Heart right ventricle (tissue), 16 donors: ENCODE measurements at regions not wholly inside any gene's neighbourhood (a gene's known extent, or its start where the extent isn't known, plus 50 kb on each side); places are given as distances from the start of the nearest gene placed in this dataset.

Experiments used
- ATAC-seq, 8 donors: fragments of 200-7000 bp; cut with Tn5 transposase; one replicate each; pipeline ENCODE4 v1.9.1; 2020; ENCODE audit warnings: mild to moderate bottlenecking in 8 of 8, moderate library complexity in 8 of 8, moderate number of reproducible peaks in 1 of 8
- DNase-seq, 2 donors: peaks; one replicate each; pipeline ENCODE4 v3.0.0-alpha.2; 2020
- H3K27ac ChIP-seq, 10 donors: fragments of 200-600 bp; sonication (generic) in 2 of 10; one replicate each; pipeline versions ENCODE4 v1.5.0 to v1.8.0; 2020 to 2022; ENCODE audit warnings: mild to moderate bottlenecking in 3 of 10
- H3K27me3 ChIP-seq, 7 donors: fragments of 200-600 bp; one replicate each; pipeline ENCODE4 v1.8.0; 2021 to 2022; ENCODE audit warnings: mild to moderate bottlenecking in 2 of 7
- H3K36me3 ChIP-seq, 9 donors: fragments of 200-600 bp; sonication (generic) in 1 of 9; one replicate each; pipeline versions ENCODE4 v1.5.0 to v1.8.0; 2020 to 2022; ENCODE audit warnings: mild to moderate bottlenecking in 2 of 9
- H3K4me1 ChIP-seq, 9 donors: fragments of 200-600 bp; sonication (generic) in 1 of 9; one replicate each; pipeline versions ENCODE4 v1.5.0 to v1.8.0; 2020 to 2022; ENCODE audit warnings: mild to moderate bottlenecking in 4 of 9
- H3K4me3 ChIP-seq, 10 donors: fragments of 200-600 bp; sonication (generic) in 2 of 10; one replicate each; pipeline versions ENCODE4 v1.5.0 to v1.8.0; 2020 to 2022; ENCODE audit warnings: mild to moderate bottlenecking in 7 of 10, moderate library complexity in 2 of 10
- H3K9me3 ChIP-seq, 11 donors: fragments of 200-600 bp in 10 of 11; sonication (generic) in 2 of 11; one replicate each; pipeline versions ENCODE4 v1.5.0 to v1.8.0; 2013 to 2022; ENCODE audit warnings: mild to moderate bottlenecking in 2 of 11, control low read depth in 1 of 11, moderate library complexity in 1 of 11
- CTCF ChIP-seq, 9 donors: fragments of 200-600 bp; sonication (generic) in 2 of 9; IDR thresholded peaks; one replicate each; pipeline versions ENCODE4 v1.5.0 to v1.8.0; 2021 to 2022; ENCODE audit warnings: antibody characterized with exemption in 9 of 9, mild to moderate bottlenecking in 5 of 9, moderate library complexity in 1 of 9
- WGBS, 2 donors: extraction: QIAGEN DNeasy Blood & Tissue Kit; methylation state at CpG; one replicate each; pipeline ENCODE4 v1.1.7; 2013; ENCODE audit warnings: inconsistent platforms in 1 of 2; 5-methylcytosine and 5-hydroxymethylcytosine counted together
- intact Hi-C, 10 donors: fragments of 100-400 bp; cut with DNase I; formaldehyde crosslinking; loops; one replicate each; pipeline versions ENCODE4 v1.11.1 to v1.14.2; 2022
- donor health status: Arrhythmogenic right ventricular cardiomyopathy.
- donor health status: ischemic (EF 13 %, LVEDD 7.1; RV severe dilation, severe dysfunction).
- donor health status: healthy with polysubstance abuse.
- donor health status: DM: no; HTN: yes; CAD: no.
- donor health status: DM: no; HTN: no; CAD: no.
- donor health status: ischemic (EF 25% LVEDD 6.9; RV normal size, moderate dysfunction).
- donor health status: ischemic (EF 25% LVEDD 5.7; RV mildly dilated, moderate dysfunction).
- donor health status: healthy.
- donor health status: DM: yes; HTN: yes; CAD: no.
- donor health status: Ischemic cardiomyopathy.
- donor health status: ischemic (EF 35%, LVEDD 5.7; RV mildly dilated, moderate dysfunction).
- donor health status: nonischemic (EF 11% LVEDD 7.7; RV severe dilation, severe dysfunction).
- donor health status: DM: yes; HTN: yes; CAD: no.
- donor health status: PGD.
- donor health status: ischemic (EF 29% LVEDD 5.4; RV normal size, mild dysfunction).
- donor health status: nonischemic (EF 23%, LVEDD 6.1; RV moderate dilation, normal function).

- H3K4me3 ChIP-seq, result no peak overlapping the region
- no peaks in the 10 kb centered on the region for H3K4me1 ChIP-seq
- no peaks in the 10 kb centered on the region for H3K9me3 ChIP-seq
- H3K27ac ChIP-seq, result no peak overlapping the region
- 67 to 68% methylated on average over 3 of the region's 3 CpGs for WGBS, 2 donors
- no peak for TF ChIP-seq CTCF (IDR thresholded peaks at IDR 0.05)
- no peaks in the 10 kb centered on the region for H3K27me3 ChIP-seq
- intact Hi-C loops, result no loop called here
- ATAC-seq, result no peak
- no peaks in the 10 kb centered on the region for H3K36me3 ChIP-seq
- no peak for DNase-seq
Observed at GRCh38 chr18:40046596-40046995, 1908.4 kb upstream of the PIK3C3 start.

- no peak overlapping the region for H3K27ac ChIP-seq
- TF ChIP-seq CTCF (IDR thresholded peaks at IDR 0.05), result no peak
- DNase-seq, result no peak
- no peak overlapping the region for H3K4me3 ChIP-seq
- no peaks in the 10 kb centered on the region for H3K36me3 ChIP-seq
- intact Hi-C loops, result no loop called here
- H3K9me3 ChIP-seq, result no peaks in the 10 kb centered on the region
- no peaks in the 10 kb centered on the region for H3K4me1 ChIP-seq
- ATAC-seq, result no peak
- 55 to 58% methylated on average over 8 of the region's 8 CpGs for WGBS, 2 donors
- H3K27me3 ChIP-seq, result no peaks in the 10 kb centered on the region
Observed at GRCh38 chr18:40041951-40042350, 1913.1 kb upstream of the PIK3C3 start.

- H3K9me3 ChIP-seq, result no peaks in the 10 kb centered on the region
- intact Hi-C loops, result no loop called here
- H3K4me3 ChIP-seq, result no peak overlapping the region
- H3K27me3 ChIP-seq, result no peaks in the 10 kb centered on the region
- DNase-seq (no peak), ATAC-seq (no peak)
- TF ChIP-seq CTCF (IDR thresholded peaks at IDR 0.05), result no peak
- H3K27ac ChIP-seq, result no peak overlapping the region
- no peaks in the 10 kb centered on the region for H3K36me3 ChIP-seq
- H3K4me1 ChIP-seq, result no peaks in the 10 kb centered on the region
- WGBS, 2 donors, result 81 to 85% methylated on average over 4 of the region's 4 CpGs
Observed at GRCh38 chr18:40040574-40040973, 1914.5 kb upstream of the PIK3C3 start.

- ATAC-seq, result no peak
Observed at GRCh38 chr18:40037356-40037755, 1917.7 kb upstream of the PIK3C3 start.

More at GRCh38 chr18:40037356-40037755, 1917.7 kb upstream of the PIK3C3 start:
- H3K4me1 ChIP-seq, result no peaks in the 10 kb centered on the region
- no peaks in the 10 kb centered on the region for H3K27me3 ChIP-seq
- H3K27ac ChIP-seq, result no peak overlapping the region
- 87 to 89% methylated on average over 6 of the region's 6 CpGs for WGBS, 2 donors
- H3K4me3 ChIP-seq, result no peak overlapping the region
- no peak for TF ChIP-seq CTCF (IDR thresholded peaks at IDR 0.05)
- no peak for DNase-seq
- H3K9me3 ChIP-seq, result no peaks in the 10 kb centered on the region
- intact Hi-C loops, result no loop called here
- no peaks in the 10 kb centered on the region for H3K36me3 ChIP-seq
